ENCODE measurements at regions not wholly inside any gene's neighbourhood (a gene's known extent, or its start where the extent isn't known, plus 50 kb on each side); places are given as distances from the start of the nearest gene placed in this dataset.

- 24 to 48% (median 40%) methylated on average over 4 of the region's 4 CpGs for WGBS, 5 donors
- Histone ChIP-seq H3K27ac (peak overlapping the region in 1 of 5 donors; percentile 25), H3K36me3 (no peaks in the 10 kb centered on the region), H3K27me3 (no peaks in the 10 kb centered on the region), H3K4me1 (peaks cover 0 to 41% (median 4%) of the 10 kb centered on the region in 4 donors), H3K4me3 (no peak overlapping the region), H3K9me3 (no peaks in the 10 kb centered on the region)
- intact Hi-C loops (cut with DNase I; ENCODE audit: low total_unique reads) = no loop called here
- TF ChIP-seq POLR2A (IDR thresholded peaks at IDR 0.05) (no peak), EP300 (IDR thresholded peaks at IDR 0.05) (no peak), POLR2AphosphoS5 (IDR thresholded peaks at IDR 0.05) (peak in 2 of 3 donors; percentile 77 to 87)
- TF ChIP-seq, protein P1, sequence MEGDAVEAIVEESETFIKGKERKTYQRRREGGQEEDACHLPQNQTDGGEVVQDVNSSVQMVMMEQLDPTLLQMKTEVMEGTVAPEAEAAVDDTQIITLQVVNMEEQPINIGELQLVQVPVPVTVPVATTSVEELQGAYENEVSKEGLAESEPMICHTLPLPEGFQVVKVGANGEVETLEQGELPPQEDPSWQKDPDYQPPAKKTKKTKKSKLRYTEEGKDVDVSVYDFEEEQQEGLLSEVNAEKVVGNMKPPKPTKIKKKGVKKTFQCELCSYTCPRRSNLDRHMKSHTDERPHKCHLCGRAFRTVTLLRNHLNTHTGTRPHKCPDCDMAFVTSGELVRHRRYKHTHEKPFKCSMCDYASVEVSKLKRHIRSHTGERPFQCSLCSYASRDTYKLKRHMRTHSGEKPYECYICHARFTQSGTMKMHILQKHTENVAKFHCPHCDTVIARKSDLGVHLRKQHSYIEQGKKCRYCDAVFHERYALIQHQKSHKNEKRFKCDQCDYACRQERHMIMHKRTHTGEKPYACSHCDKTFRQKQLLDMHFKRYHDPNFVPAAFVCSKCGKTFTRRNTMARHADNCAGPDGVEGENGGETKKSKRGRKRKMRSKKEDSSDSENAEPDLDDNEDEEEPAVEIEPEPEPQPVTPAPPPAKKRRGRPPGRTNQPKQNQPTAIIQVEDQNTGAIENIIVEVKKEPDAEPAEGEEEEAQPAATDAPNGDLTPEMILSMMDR (IDR thresholded peaks at IDR 0.05) = no peak
- peak; percentile 54 to 70 for DNase-seq
Measured at GRCh38 chr9:108134486-108135128, 645.0 kb upstream of the KLF4 start.

DNA sequence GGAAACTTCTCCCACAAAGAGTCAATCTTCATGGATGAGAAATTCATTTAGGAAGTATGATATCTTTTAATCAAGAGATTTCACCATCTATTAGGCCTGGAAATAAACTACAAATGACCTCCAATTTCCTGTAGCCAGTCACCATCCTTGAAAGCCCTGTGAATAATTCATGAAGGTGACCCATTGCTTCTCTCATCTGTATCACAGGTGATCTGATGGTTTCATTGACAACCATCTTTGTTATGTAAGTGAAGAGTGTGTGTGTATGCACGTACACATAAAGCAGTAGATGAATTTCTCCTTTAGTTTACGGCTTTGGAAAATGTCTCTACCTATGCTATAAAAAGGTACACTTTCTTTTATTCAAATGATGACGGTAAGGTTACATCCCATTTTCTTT lies 644.1 kb upstream of the KLF4 start:
- Histone ChIP-seq H3K9me3 (no peaks in the 10 kb centered on the region), H3K4me3 (no peak overlapping the region), H3K36me3 (no peaks in the 10 kb centered on the region), H3K4me1 (peaks cover 0 to 41% (median 4%) of the 10 kb centered on the region in 4 donors), H3K27ac (no peak overlapping the region), H3K27me3 (no peaks in the 10 kb centered on the region)
- DNase-seq = no peak
- no peak for TF ChIP-seq POLR2AphosphoS5 (IDR thresholded peaks at IDR 0.05)
- TF ChIP-seq, protein P1 (IDR thresholded peaks at IDR 0.05) = no peak
- TF ChIP-seq POLR2A (IDR thresholded peaks at IDR 0.05) = no peak
- no peak for TF ChIP-seq EP300 (IDR thresholded peaks at IDR 0.05)
- 66 to 82% (median 75%) methylated on average over 3 of the region's 3 CpGs for WGBS, 5 donors
- intact Hi-C loops (cut with DNase I; ENCODE audit: low total_unique reads) = no loop called here

DNA sequence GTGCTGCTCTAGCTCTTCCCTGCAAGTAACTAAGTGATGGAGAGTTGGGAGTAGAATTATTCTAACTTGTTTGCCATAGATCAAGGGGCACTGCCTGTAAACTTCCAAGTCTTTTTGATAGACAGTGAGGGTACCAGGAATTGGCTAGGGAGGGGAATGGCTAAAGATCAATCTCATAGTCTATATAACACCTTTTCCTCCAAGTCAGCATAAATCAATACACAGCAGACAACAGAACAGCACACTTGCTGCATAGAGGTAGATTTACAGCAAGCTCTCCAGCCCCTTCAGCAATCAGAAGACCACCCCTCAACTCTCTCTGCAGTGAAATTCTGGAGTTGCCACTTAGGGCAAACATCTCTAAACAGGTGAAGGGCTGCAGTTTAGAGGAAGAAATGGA lies 643.5 kb upstream of the KLF4 start:
- no peak for TF ChIP-seq POLR2AphosphoS5 (IDR thresholded peaks at IDR 0.05)
- TF ChIP-seq, protein P1 (IDR thresholded peaks at IDR 0.05) = no peak
- TF ChIP-seq EP300 (IDR thresholded peaks at IDR 0.05) = no peak
- TF ChIP-seq POLR2A (IDR thresholded peaks at IDR 0.05) = no peak
- no peaks in the 10 kb centered on the region for H3K36me3 ChIP-seq
- intact Hi-C loops (cut with DNase I; ENCODE audit: low total_unique reads) = no loop called here
- no peak overlapping the region for H3K4me3 ChIP-seq
- no peak overlapping the region for H3K27ac ChIP-seq
- no peaks in the 10 kb centered on the region for H3K9me3 ChIP-seq
- H3K27me3 ChIP-seq = no peaks in the 10 kb centered on the region
- H3K4me1 ChIP-seq = peaks cover 0 to 41% (median 4%) of the 10 kb centered on the region in 4 donors
- DNase-seq = no peak

GRCh38 chr9:108130905-108131304 lies 641.3 kb upstream of the KLF4 start:
- H3K36me3 ChIP-seq = no peaks in the 10 kb centered on the region
- peak; percentile 33 to 70 for DNase-seq
- TF ChIP-seq POLR2A (IDR thresholded peaks at IDR 0.05) = no peak
- TF ChIP-seq, protein P1 (IDR thresholded peaks at IDR 0.05) = no peak
- no peak for TF ChIP-seq EP300 (IDR thresholded peaks at IDR 0.05)
- peak in 2 of 3 donors; percentile 90 to 94 for TF ChIP-seq POLR2AphosphoS5 (IDR thresholded peaks at IDR 0.05)
- no peaks in the 10 kb centered on the region for H3K9me3 ChIP-seq
- 36 to 69% (median 43%) methylated on average over 2 of the region's 2 CpGs for WGBS, 5 donors
- peak overlapping the region in 3 of 5 donors; percentile 9 to 66 (median 21) for H3K27ac ChIP-seq
- no peaks in the 10 kb centered on the region for H3K27me3 ChIP-seq
- no peak overlapping the region for H3K4me3 ChIP-seq
- intact Hi-C loops (cut with DNase I; ENCODE audit: low total_unique reads) = no loop called here
- peaks cover 0 to 32% (median 2%) of the 10 kb centered on the region in 4 donors for H3K4me1 ChIP-seq
